Suprapubic skin (tissue), 4 donors: ENCODE measurements at regions not wholly inside any gene's neighbourhood (a gene's known extent, or its start where the extent isn't known, plus 50 kb on each side); places are given as distances from the start of the nearest gene placed in this dataset.

Experiments used
- DNase-seq, 2 donors: peaks; one replicate each; pipeline ENCODE4 v3.0.0-alpha.2; 2019; ENCODE audit warnings: low spot score in 2 of 2
- H3K27ac ChIP-seq: fragments of 200-600 bp; sonication (generic); one replicate; pipeline ENCODE4 v1.5.1; 2019
- H3K27me3 ChIP-seq: fragments of 200-600 bp; sonication (generic); one replicate; pipeline ENCODE4 v1.5.1; 2019
- H3K36me3 ChIP-seq: fragments of 200-600 bp; sonication (generic); one replicate; pipeline ENCODE4 v1.5.1; 2019
- H3K4me1 ChIP-seq: fragments of 200-600 bp; sonication (generic); one replicate; pipeline ENCODE4 v1.5.1; 2019
- H3K4me3 ChIP-seq: fragments of 200-600 bp; sonication (generic); one replicate; pipeline ENCODE4 v1.5.1; 2019; ENCODE audit warnings: mild to moderate bottlenecking
- H3K9me3 ChIP-seq: fragments of 200-600 bp; sonication (generic); one replicate; pipeline ENCODE4 v1.5.1; 2019
- EP300 ChIP-seq: sonication (generic); formaldehyde crosslinking; IDR thresholded peaks from one replicate; pipeline ENCODE4 v1.6.1; 2017; ENCODE audit warnings: antibody characterized with exemption
- POLR2A ChIP-seq, 2 donors: fragments of 450-650 bp; IDR thresholded peaks; one replicate each; pipeline ENCODE4 v1.6.1; 2017; ENCODE audit warnings: antibody characterized with exemption in 2 of 2, mild to moderate bottlenecking in 2 of 2, moderate library complexity in 2 of 2
- POLR2AphosphoS5 ChIP-seq, 3 donors: sonication (generic); formaldehyde crosslinking; IDR thresholded peaks; one replicate each; pipeline ENCODE4 v1.6.1; 2017; ENCODE audit warnings: antibody characterized with exemption in 3 of 3
- WGBS: methylation state at CpG from one replicate; pipeline ENCODE4 v1.1.5; 2018; 5-methylcytosine and 5-hydroxymethylcytosine counted together
- TF ChIP-seq, protein P1 (sequence below), 2 donors: fragments of 200-600 bp in 1 of 2; fragments of 450-650 bp in 1 of 2; sonication (generic) in 1 of 2; IDR thresholded peaks; one replicate each; pipeline ENCODE4 v1.5.1; 2016 to 2019; ENCODE audit warnings: antibody characterized with exemption in 2 of 2, mild to moderate bottlenecking in 1 of 2, moderate library complexity in 1 of 2

DNA sequence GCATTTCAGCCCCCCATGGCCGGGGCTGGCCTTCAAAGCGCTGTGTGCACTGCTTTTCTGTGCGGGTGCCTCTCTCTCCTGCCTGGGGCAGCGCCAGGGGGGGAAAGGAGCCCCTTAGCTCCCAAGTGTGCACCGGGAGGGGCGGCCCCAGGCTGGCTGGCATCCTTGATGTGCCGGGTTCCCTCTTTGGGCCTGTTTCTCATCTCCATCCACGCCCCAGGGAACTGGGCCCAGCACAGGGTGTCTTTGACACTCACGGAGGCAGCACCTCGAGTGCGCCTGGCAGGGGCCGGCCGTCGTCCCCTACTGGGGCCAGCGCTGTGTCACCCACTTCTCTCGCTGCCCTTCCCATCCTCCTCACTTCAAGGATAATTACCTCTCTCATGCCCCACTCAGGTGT, 324.3 kb downstream of the TEX29 start:
- no peaks in the 10 kb centered on the region for H3K9me3 ChIP-seq
- H3K27ac ChIP-seq: no peak overlapping the region
- no peak overlapping the region for H3K4me3 ChIP-seq
- H3K4me1 ChIP-seq: no peaks in the 10 kb centered on the region
- no peaks in the 10 kb centered on the region for H3K36me3 ChIP-seq
- DNase-seq: no peak
- no peak for TF ChIP-seq POLR2AphosphoS5 (IDR thresholded peaks at IDR 0.05)
- no peak for TF ChIP-seq EP300
- TF ChIP-seq, protein P1, sequence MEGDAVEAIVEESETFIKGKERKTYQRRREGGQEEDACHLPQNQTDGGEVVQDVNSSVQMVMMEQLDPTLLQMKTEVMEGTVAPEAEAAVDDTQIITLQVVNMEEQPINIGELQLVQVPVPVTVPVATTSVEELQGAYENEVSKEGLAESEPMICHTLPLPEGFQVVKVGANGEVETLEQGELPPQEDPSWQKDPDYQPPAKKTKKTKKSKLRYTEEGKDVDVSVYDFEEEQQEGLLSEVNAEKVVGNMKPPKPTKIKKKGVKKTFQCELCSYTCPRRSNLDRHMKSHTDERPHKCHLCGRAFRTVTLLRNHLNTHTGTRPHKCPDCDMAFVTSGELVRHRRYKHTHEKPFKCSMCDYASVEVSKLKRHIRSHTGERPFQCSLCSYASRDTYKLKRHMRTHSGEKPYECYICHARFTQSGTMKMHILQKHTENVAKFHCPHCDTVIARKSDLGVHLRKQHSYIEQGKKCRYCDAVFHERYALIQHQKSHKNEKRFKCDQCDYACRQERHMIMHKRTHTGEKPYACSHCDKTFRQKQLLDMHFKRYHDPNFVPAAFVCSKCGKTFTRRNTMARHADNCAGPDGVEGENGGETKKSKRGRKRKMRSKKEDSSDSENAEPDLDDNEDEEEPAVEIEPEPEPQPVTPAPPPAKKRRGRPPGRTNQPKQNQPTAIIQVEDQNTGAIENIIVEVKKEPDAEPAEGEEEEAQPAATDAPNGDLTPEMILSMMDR (IDR thresholded peaks at IDR 0.05): no peak
- TF ChIP-seq POLR2A (IDR thresholded peaks at IDR 0.05): no peak
- peaks cover 14% of the 10 kb centered on the region for H3K27me3 ChIP-seq
- whole genome bisulfite sequencing: 75% methylated on average over 7 of the region's 16 CpGs

DNA sequence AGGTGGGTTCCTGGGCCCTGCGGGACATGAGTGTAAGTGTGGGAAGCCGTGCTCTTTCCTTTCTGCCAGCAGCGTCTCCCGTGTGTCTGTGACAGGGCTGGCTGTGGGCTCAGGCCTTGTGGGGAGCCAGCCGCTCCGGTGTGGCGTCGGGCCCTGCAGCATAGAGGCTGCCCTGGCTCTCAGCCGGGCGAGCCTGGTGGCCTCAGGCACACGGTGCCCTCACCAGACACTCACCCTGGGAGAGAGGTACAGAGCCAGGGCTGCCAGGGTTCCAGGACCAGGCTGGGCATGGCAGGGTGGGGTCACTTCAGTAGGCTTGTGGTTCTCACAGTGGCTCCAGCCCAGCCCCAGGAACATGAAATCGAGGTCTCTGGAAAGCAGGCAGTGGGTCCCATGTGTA, 324.8 kb downstream of the TEX29 start:
- Histone ChIP-seq H3K27me3 (peaks cover 16% of the 10 kb centered on the region), H3K27ac (no peak overlapping the region), H3K36me3 (no peaks in the 10 kb centered on the region), H3K4me1 (no peaks in the 10 kb centered on the region), H3K9me3 (no peaks in the 10 kb centered on the region), H3K4me3 (no peak overlapping the region)
- 91% methylated on average over 10 of the region's 12 CpGs for WGBS
- no peak for DNase-seq
- TF ChIP-seq POLR2AphosphoS5 (IDR thresholded peaks at IDR 0.05) (no peak), EP300 (no peak), POLR2A (IDR thresholded peaks at IDR 0.05) (no peak)
- TF ChIP-seq, protein P1 (IDR thresholded peaks at IDR 0.05): no peak

DNA sequence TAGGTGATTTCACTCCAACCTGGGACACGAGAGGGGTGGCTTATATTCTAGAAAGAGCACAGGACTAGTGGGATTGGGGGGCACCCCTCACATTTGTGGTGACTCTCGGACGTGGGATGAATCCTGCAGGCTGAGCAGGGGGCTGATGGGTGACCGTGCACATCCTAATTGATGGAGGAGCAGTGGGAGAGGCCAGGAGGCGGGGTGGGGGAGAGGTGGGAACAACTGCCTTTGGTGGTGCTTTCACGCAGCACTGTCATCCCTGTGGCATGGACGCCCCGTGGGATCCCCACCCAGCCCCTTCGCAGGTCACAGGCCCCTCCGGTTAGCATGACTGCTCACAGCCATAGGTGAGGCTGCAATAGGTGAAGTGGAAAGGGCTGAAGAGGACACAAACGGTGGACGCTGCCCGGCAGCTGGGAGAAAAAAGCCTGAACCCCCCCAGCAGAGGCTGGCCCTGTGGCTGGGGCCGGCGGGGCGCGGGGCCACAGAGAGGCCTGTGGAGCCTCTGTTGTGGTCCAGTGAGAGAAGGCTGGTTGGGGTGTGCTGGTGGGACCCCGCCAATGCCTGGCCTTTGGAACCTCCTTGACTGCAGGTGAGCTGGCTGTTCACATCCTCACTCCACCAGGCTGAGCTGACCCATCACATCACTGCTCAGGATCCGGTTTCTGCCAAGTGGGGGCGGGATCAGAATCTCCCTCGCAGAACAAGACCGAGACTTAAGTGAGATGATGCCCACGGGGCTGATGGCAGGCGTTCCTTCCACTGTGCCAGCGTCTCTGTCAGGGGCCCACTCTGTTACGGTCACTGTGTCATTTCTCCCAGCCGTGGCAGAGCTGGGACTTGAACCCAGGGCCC, 325.4 kb downstream of the TEX29 start:
- no peaks in the 10 kb centered on the region for H3K4me1 ChIP-seq
- H3K36me3 ChIP-seq: no peaks in the 10 kb centered on the region
- H3K4me3 ChIP-seq: no peak overlapping the region
- H3K27me3 ChIP-seq: peaks cover 23% of the 10 kb centered on the region
- no peaks in the 10 kb centered on the region for H3K9me3 ChIP-seq
- TF ChIP-seq POLR2AphosphoS5 (IDR thresholded peaks at IDR 0.05): no peak
- TF ChIP-seq POLR2A (IDR thresholded peaks at IDR 0.05): no peak
- no peak for DNase-seq
- H3K27ac ChIP-seq: no peak overlapping the region
- WGBS: 85% methylated on average over 21 of the region's 27 CpGs

DNA sequence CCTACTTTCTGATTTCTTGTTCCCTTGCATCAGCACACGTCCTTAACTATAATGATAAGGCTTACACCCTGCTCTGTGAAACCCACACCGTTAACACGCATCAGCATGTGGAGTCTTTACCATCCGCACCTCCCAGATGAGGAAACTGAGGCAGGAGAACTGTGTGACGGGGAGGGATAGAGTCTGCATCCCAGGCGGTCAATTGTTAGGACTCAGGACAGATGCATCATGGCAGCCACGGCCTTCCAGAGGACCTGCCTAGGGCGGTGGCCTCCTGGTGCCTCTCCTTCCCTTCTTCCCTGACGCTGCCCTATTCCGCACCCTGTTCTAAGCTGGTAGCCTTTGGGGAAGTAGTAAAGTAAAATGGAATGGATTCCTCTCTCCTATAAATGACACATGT, 326.0 kb downstream of the TEX29 start:
- H3K36me3 ChIP-seq: no peaks in the 10 kb centered on the region
- H3K27me3 ChIP-seq: peaks cover 26% of the 10 kb centered on the region
- WGBS: 94% methylated on average over 10 of the region's 10 CpGs
- TF ChIP-seq POLR2AphosphoS5 (IDR thresholded peaks at IDR 0.05) (no peak), POLR2A (IDR thresholded peaks at IDR 0.05) (no peak), EP300 (no peak)
- TF ChIP-seq, protein P1 (IDR thresholded peaks at IDR 0.05): no peak
- peak in 1 of 2 donors; percentile 58 for DNase-seq
- no peak overlapping the region for H3K4me3 ChIP-seq
- H3K4me1 ChIP-seq: no peaks in the 10 kb centered on the region
- no peak overlapping the region for H3K27ac ChIP-seq
- no peaks in the 10 kb centered on the region for H3K9me3 ChIP-seq

DNA sequence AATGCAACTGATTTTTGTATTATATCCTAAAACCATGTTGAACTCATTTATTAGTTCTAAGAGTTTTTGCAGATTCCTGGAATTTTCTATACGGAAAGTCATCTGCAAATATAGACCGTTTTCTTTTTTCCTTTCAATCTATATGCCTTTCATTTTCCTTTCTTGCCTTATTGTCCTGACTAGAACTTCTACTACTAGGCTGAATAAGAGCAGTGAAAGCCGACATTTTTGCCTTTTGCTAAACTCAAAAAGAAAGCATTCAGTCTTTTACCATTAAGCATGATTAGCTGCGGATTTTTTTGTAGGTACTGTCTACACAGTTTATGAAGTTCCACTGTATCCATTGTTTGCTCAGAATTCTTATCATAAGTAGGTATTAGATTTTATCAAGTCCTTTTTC, 328.4 kb downstream of the TEX29 start:
- Histone ChIP-seq H3K27me3 (peaks cover 47% of the 10 kb centered on the region), H3K4me3 (no peak overlapping the region), H3K36me3 (no peaks in the 10 kb centered on the region), H3K27ac (no peak overlapping the region), H3K9me3 (no peaks in the 10 kb centered on the region), H3K4me1 (no peaks in the 10 kb centered on the region)
- 84% methylated on average over 4 of the region's 4 CpGs for WGBS
- no peak for DNase-seq
- no peak for TF ChIP-seq POLR2A (IDR thresholded peaks at IDR 0.05)
- no peak for TF ChIP-seq POLR2AphosphoS5 (IDR thresholded peaks at IDR 0.05)
- TF ChIP-seq, protein P1 (IDR thresholded peaks at IDR 0.05): no peak
- no peak for TF ChIP-seq EP300
